CD4-positive, alpha-beta memory T cell (primary cell): ENCODE measurements at regions not wholly inside any gene's neighbourhood (a gene's known extent, or its start where the extent isn't known, plus 50 kb on each side); places are given as distances from the start of the nearest gene placed in this dataset.

Source experiments
- CTCF ChIA-PET: fragments of 350-600 bp; sonication (Branson Sonifier 250); formaldehyde crosslinking; loops from one replicate; lab custom pipeline; 2021; ENCODE audit warnings: inconsistent platforms; ENCODE audit not compliant: partially characterized antibody; lab: Charles Lee
- POLR2A ChIA-PET: fragments of 350-600 bp; sonication (Branson Sonifier 250); formaldehyde crosslinking; loops from one replicate; lab custom pipeline; 2021; ENCODE audit not compliant: partially characterized antibody; lab: Charles Lee
- DNase-seq, 5 donors: peaks; one replicate each; pipeline versions ENCODE4 v3.0.0 to v3.0.0-alpha.2; 2020 to 2022; ENCODE audit warnings: mixed read lengths in 1 of 5
- H3K27ac ChIP-seq: one replicate; pipeline ENCODE4 v1.7.0; 2013; ENCODE audit warnings: low read depth, low read length
- H3K27me3 ChIP-seq: 2 replicates; pipeline ENCODE4 v1.7.0; 2013; ENCODE audit warnings: mild to moderate bottlenecking, low read length, moderate library complexity; ENCODE audit not compliant: insufficient read depth
- H3K36me3 ChIP-seq: 2 replicates; pipeline ENCODE4 v1.7.0; 2013; ENCODE audit warnings: mild to moderate bottlenecking, low read length, moderate library complexity; ENCODE audit not compliant: insufficient read depth
- H3K4me1 ChIP-seq: 2 replicates; pipeline ENCODE4 v1.7.0; 2013; ENCODE audit warnings: mild to moderate bottlenecking, low read length, moderate library complexity; ENCODE audit not compliant: insufficient read depth
- H3K4me3 ChIP-seq, 2 donors: one replicate each; pipeline ENCODE4 v1.7.0; 2013; ENCODE audit warnings: low read length in 2 of 2, mild to moderate bottlenecking in 1 of 2
- H3K9me3 ChIP-seq, 2 donors: one replicate each; pipeline ENCODE4 v1.7.0; 2013; ENCODE audit warnings: low read length in 2 of 2, control low read depth in 1 of 2; ENCODE audit not compliant: control insufficient read depth in 1 of 2
- H3K27ac Mint-ChIP-seq, 7 donors: one replicate each; pipeline ENCODE4 v1.8.0; 2020 to 2021; ENCODE audit warnings: mixed read lengths in 7 of 7, mild to moderate bottlenecking in 6 of 7, inconsistent platforms in 3 of 7, moderate library complexity in 3 of 7
- H3K27me3 Mint-ChIP-seq, 2 donors: one replicate each; pipeline ENCODE4 v1.8.0; 2020 to 2021; ENCODE audit warnings: mixed read lengths in 2 of 2
- H3K36me3 Mint-ChIP-seq, 2 donors: one replicate each; pipeline ENCODE4 v1.8.0; 2020 to 2021; ENCODE audit warnings: mixed read lengths in 2 of 2, inconsistent platforms in 1 of 2, mild to moderate bottlenecking in 1 of 2
- H3K4me1 Mint-ChIP-seq, 4 donors: one replicate each; pipeline ENCODE4 v1.8.0; 2020 to 2021; ENCODE audit warnings: mixed read lengths in 4 of 4, mild to moderate bottlenecking in 1 of 4
- H3K4me3 Mint-ChIP-seq, 8 donors: one replicate each; pipeline ENCODE4 v1.8.0; 2020 to 2021; ENCODE audit warnings: mixed read lengths in 8 of 8, mild to moderate bottlenecking in 7 of 8, moderate library complexity in 6 of 8, inconsistent platforms in 3 of 8
- H3K9me3 Mint-ChIP-seq, 8 donors: one replicate each; pipeline ENCODE4 v1.8.0; 2020 to 2021; ENCODE audit warnings: mixed read lengths in 8 of 8, mild to moderate bottlenecking in 5 of 8, inconsistent platforms in 3 of 8, moderate library complexity in 1 of 8
- intact Hi-C: fragments of 100-400 bp; cut with micrococcal nuclease; formaldehyde crosslinking; loops from one replicate; pipeline ENCODE4 v1.15.1; 2023

- intact Hi-C loops, result no loop called here
- H3K4me1 Mint-ChIP-seq, result no peaks in the 10 kb centered on the region
- H3K9me3 Mint-ChIP-seq, result peaks cover 8 to 48% (median 32%) of the 10 kb centered on the region in 8 donors
- H3K4me1 ChIP-seq, result no peaks in the 10 kb centered on the region
- peaks cover 6 to 9% of the 10 kb centered on the region in 2 donors for H3K36me3 Mint-ChIP-seq
- no peak overlapping the region for H3K4me3 Mint-ChIP-seq
- H3K9me3 ChIP-seq, result peaks cover 0 to 5% of the 10 kb centered on the region in 2 donors
- no peak overlapping the region for H3K27ac ChIP-seq
- H3K27me3 ChIP-seq, result no peaks in the 10 kb centered on the region
- CTCF ChIA-PET, result no interaction called here
- H3K27ac Mint-ChIP-seq, result no peak overlapping the region
- POLR2A ChIA-PET, result interaction anchor here (0.7 kb wide), 1 partner anchor 16 kb away, joined by 3 read pairs; no protein-coding TSS in a partner anchor
- H3K27me3 Mint-ChIP-seq, result peaks cover 4 to 8% of the 10 kb centered on the region in 2 donors
- H3K4me3 ChIP-seq, result no peak overlapping the region
- no peak for DNase-seq
- no peaks in the 10 kb centered on the region for H3K36me3 ChIP-seq
These were observed 311.7 kb upstream of the RTL1 start for GRCh38 chr14:101215266-101215665.

DNA sequence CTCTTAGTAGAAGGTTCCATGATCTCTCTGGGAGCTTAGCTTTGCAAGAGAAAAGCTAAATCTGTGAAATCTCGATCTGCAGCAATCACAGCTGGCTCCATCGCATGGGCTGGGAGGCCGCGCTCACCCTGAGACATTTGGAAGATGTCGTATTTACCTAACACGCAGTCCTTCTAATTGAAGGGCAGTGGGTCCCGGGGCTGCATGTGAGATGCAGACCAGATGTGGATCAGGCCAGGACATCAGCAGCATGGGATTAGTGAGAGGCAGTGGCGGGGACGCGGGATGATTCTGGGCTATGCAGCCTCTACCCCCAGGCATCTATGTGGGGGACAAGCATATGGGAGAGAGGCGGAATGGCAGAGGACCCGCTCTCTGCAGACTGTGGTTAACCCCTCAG lies 312.4 kb upstream of the RTL1 start:
- Mint-ChIP-seq H3K4me1 (no peaks in the 10 kb centered on the region), H3K36me3 (peaks cover 6 to 9% of the 10 kb centered on the region in 2 donors), H3K4me3 (no peak overlapping the region), H3K9me3 (peaks cover 8 to 42% (median 26%) of the 10 kb centered on the region in 8 donors), H3K27me3 (peaks cover 4 to 10% of the 10 kb centered on the region in 2 donors), H3K27ac (no peak overlapping the region)
- intact Hi-C loops, result no loop called here
- ChIA-PET POLR2A (no interaction called here), CTCF (no interaction called here)
- no peak for DNase-seq
- H3K27ac ChIP-seq, result no peak overlapping the region
- no peaks in the 10 kb centered on the region for H3K9me3 ChIP-seq
- H3K4me3 ChIP-seq, result no peak overlapping the region
- no peaks in the 10 kb centered on the region for H3K4me1 ChIP-seq
- no peaks in the 10 kb centered on the region for H3K36me3 ChIP-seq
- H3K27me3 ChIP-seq, result no peaks in the 10 kb centered on the region

- no peak for DNase-seq
- Mint-ChIP-seq H3K36me3 (peaks cover 6 to 9% of the 10 kb centered on the region in 2 donors), H3K4me1 (no peaks in the 10 kb centered on the region), H3K27ac (no peak overlapping the region), H3K9me3 (peaks cover 8 to 38% (median 24%) of the 10 kb centered on the region in 8 donors), H3K4me3 (no peak overlapping the region), H3K27me3 (peaks cover 4 to 10% of the 10 kb centered on the region in 2 donors)
- no peak overlapping the region for H3K4me3 ChIP-seq
- ChIA-PET POLR2A (no interaction called here), CTCF (no interaction called here)
- no peaks in the 10 kb centered on the region for H3K27me3 ChIP-seq
- no peak overlapping the region for H3K27ac ChIP-seq
- intact Hi-C loops, result no loop called here
- H3K36me3 ChIP-seq, result no peaks in the 10 kb centered on the region
- no peaks in the 10 kb centered on the region for H3K9me3 ChIP-seq
- no peaks in the 10 kb centered on the region for H3K4me1 ChIP-seq
These were observed 313.0 kb upstream of the RTL1 start for GRCh38 chr14:101216366-101217079.

DNA sequence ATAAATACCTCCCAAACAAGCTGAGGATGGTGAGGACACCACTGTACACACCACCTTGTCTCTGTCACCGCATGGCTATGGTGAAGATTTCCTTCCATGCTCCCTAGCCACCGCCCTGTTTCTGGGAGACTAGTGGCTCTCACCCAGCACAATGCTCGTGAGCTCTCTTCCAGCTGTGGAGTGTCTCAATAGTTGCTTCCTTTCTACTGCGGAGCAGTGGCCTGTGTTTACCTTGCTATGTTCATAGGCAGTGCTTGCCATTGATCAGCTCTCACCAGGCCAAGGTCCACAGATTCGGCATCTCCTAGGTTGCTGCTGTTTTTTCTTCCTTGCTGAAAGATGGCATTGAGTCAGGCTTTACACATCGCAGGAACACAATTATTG lies 313.6 kb upstream of the RTL1 start:
- H3K9me3 ChIP-seq, result no peaks in the 10 kb centered on the region
- H3K36me3 ChIP-seq, result no peaks in the 10 kb centered on the region
- peaks cover 6% of the 10 kb centered on the region in 2 donors for H3K36me3 Mint-ChIP-seq
- ChIA-PET POLR2A (no interaction called here), CTCF (no interaction called here)
- no peak overlapping the region for H3K27ac Mint-ChIP-seq
- H3K27me3 ChIP-seq, result no peaks in the 10 kb centered on the region
- no peak overlapping the region for H3K4me3 Mint-ChIP-seq
- peaks cover 2 to 10% of the 10 kb centered on the region in 2 donors for H3K27me3 Mint-ChIP-seq
- intact Hi-C loops, result no loop called here
- no peak overlapping the region for H3K27ac ChIP-seq
- H3K9me3 Mint-ChIP-seq, result peaks cover 8 to 34% (median 19%) of the 10 kb centered on the region in 8 donors
- no peak for DNase-seq
- H3K4me3 ChIP-seq, result no peak overlapping the region
- H3K4me1 ChIP-seq, result no peaks in the 10 kb centered on the region
- H3K4me1 Mint-ChIP-seq, result no peaks in the 10 kb centered on the region

DNA sequence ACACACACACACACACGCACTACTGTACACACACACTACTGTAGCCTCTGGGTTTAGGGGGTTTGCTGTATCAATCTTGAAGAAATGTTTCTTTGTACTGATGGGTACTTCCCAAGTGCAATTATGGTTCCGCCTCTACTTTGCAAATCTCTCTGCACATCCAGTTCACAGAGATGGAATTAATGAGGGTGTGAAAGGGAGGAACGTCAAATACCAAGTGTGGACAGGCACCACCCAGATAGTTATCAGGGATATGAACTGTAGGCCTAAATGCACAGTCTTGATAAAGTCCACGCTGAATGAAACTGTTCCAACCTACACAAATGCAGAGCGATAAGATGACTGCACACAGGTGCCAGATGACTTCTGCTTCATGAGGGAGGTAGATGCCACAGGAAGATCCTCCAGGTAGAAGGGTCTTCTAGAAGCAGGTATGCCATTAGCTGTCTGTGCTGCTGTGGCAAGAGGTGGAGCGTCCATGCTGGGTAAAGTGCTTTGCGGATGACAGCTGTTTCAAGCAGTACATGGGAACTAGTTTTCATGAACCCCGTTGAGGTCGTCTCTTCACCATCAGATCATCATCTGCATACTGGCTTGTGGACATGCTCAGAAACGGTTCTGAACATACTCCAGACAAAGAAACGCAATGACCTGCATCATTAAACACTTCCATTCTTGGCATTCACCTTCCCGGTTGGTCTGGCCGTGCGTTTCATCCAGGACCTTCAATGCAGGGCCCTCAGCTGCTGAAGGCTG lies 314.3 kb upstream of the RTL1 start:
- Mint-ChIP-seq H3K4me1 (no peaks in the 10 kb centered on the region), H3K9me3 (peaks cover 8 to 29% (median 16%) of the 10 kb centered on the region in 8 donors), H3K27ac (no peak overlapping the region), H3K27me3 (peaks cover 4 to 13% of the 10 kb centered on the region in 2 donors), H3K4me3 (no peak overlapping the region), H3K36me3 (peaks cover 4 to 6% of the 10 kb centered on the region in 2 donors)
- H3K27me3 ChIP-seq, result no peaks in the 10 kb centered on the region
- H3K36me3 ChIP-seq, result no peaks in the 10 kb centered on the region
- CTCF ChIA-PET, result no interaction called here
- POLR2A ChIA-PET, result no interaction called here
- H3K27ac ChIP-seq, result no peak overlapping the region
- H3K9me3 ChIP-seq, result no peaks in the 10 kb centered on the region
- no peak for DNase-seq
- H3K4me3 ChIP-seq, result no peak overlapping the region
- intact Hi-C loops, result no loop called here
- no peaks in the 10 kb centered on the region for H3K4me1 ChIP-seq

DNA sequence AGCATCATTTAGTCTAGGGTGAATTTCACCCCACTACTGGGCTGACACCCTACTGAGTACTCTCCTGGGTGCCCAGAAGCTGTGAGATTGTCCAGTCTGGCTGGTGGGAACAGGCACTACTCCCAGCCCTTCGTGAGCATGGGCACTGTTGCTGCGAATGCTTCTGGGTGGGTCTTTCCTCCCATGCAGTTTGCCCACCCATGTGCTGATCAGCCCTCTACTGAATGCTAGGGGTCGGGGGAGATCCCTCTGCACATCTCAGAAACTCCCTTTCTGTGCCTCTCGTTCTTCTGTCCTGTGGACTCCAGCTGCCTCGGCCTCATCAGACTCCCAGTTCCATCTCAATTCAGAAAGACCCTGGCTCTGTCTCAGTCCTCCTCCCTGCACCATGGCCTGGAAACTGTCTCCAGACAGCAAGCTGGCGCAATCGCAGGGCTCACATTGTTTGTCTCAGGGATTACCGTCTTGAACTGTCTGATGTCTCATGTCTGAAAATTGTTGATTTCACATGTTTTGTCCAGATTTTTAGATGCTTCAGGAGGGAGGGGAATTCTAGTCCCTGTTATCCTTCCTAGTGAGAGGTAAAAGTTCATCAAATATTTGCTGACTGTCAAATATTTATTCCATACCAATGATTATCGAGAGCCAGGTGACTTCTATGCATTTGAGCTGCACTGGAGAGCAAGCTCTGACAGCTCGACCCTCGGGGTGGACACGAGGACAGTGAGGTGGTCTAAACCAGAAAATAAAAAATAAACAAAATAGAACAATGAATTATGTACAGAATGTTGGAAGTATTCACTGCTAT lies 316.6 kb upstream of the RTL1 start:
- CTCF ChIA-PET, result no interaction called here
- Mint-ChIP-seq H3K27ac (no peak overlapping the region), H3K36me3 (peaks cover 0 to 1% of the 10 kb centered on the region in 2 donors), H3K4me1 (no peaks in the 10 kb centered on the region), H3K9me3 (peaks cover 0 to 11% (median 6%) of the 10 kb centered on the region in 8 donors), H3K4me3 (no peak overlapping the region), H3K27me3 (peaks cover 4 to 17% of the 10 kb centered on the region in 2 donors)
- no peak overlapping the region for H3K27ac ChIP-seq
- H3K36me3 ChIP-seq, result no peaks in the 10 kb centered on the region
- no peaks in the 10 kb centered on the region for H3K27me3 ChIP-seq
- H3K4me1 ChIP-seq, result no peaks in the 10 kb centered on the region
- POLR2A ChIA-PET, result no interaction called here
- DNase-seq, result no peak
- no peaks in the 10 kb centered on the region for H3K9me3 ChIP-seq
- intact Hi-C loops, result no loop called here
- no peak overlapping the region for H3K4me3 ChIP-seq

DNA sequence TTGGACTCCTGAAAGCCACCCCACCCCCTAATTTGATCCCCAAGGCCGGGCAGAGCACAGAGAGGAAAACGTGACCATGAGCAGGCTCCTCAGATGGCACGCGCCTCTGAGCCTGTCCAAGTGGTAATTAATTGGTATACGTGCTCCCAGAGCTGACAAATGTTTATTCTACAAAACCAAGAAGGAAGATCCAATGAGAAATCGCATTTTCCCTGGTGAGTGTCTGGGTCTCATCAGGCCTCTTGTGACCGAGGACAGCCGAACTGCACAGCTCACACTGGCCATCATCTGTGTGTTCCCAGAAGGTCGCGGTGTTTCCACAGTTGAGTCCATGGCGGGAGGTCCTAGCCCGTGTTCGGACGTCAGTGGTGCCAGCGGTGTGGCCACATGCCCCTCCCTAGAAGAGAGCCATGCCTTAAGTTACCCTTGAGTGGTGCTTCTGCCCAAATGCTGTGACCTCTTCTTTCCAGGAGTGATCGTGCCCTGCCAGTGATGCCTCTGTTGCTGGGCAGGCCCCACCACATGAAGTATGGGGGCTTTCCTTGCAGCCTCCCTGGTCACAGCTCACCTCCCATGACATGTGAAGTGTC lies 317.5 kb upstream of the RTL1 start:
- no peak overlapping the region for H3K4me3 ChIP-seq
- H3K9me3 Mint-ChIP-seq, result peaks cover 0 to 6% (median 2%) of the 10 kb centered on the region in 8 donors
- POLR2A ChIA-PET, result no interaction called here
- CTCF ChIA-PET, result no interaction called here
- H3K27ac ChIP-seq, result no peak overlapping the region
- intact Hi-C loops, result no loop called here
- no peak overlapping the region for H3K4me3 Mint-ChIP-seq
- no peaks in the 10 kb centered on the region for H3K27me3 ChIP-seq
- H3K4me1 ChIP-seq, result no peaks in the 10 kb centered on the region
- no peaks in the 10 kb centered on the region for H3K36me3 ChIP-seq
- DNase-seq, result no peak
- no peaks in the 10 kb centered on the region for H3K4me1 Mint-ChIP-seq
- H3K27ac Mint-ChIP-seq, result no peak overlapping the region
- H3K9me3 ChIP-seq, result no peaks in the 10 kb centered on the region
- no peaks in the 10 kb centered on the region for H3K36me3 Mint-ChIP-seq
- peaks cover 4 to 13% of the 10 kb centered on the region in 2 donors for H3K27me3 Mint-ChIP-seq
